NB4 (cell line): ENCODE measurements at regions not wholly inside any gene's neighbourhood (a gene's known extent, or its start where the extent isn't known, plus 50 kb on each side); places are given as distances from the start of the nearest gene placed in this dataset.

ENCODE experiments used
- CTCF ChIP-seq: IDR thresholded peaks from one replicate; pipeline ENCODE4 v1.5.1; 2012; ENCODE audit warnings: low read depth, low read length
- MAX ChIP-seq: IDR thresholded peaks from 2 replicates; pipeline ENCODE4 v1.6.1; 2011; ENCODE audit warnings: low read depth, low read length
- MYC ChIP-seq: IDR thresholded peaks from 2 replicates; pipeline ENCODE4 v1.6.1; 2011; ENCODE audit warnings: low read depth, low read length
- POLR2A ChIP-seq: IDR thresholded peaks from 2 replicates; pipeline ENCODE4 v1.6.1; 2011; ENCODE audit warnings: mild to moderate bottlenecking; ENCODE audit not compliant: insufficient read length; ENCODE audit errors: extremely low read depth

- no peak for TF ChIP-seq CTCF
- TF ChIP-seq MAX = no peak
- TF ChIP-seq POLR2A = no peak
- TF ChIP-seq MYC = no peak
Measured at GRCh38 chr20:6925744-6926278, 158.3 kb downstream of the BMP2 start.
